ENCODE measurements at regions not wholly inside any gene's neighbourhood (a gene's known extent, or its start where the extent isn't known, plus 50 kb on each side); places are given as distances from the start of the nearest gene placed in this dataset.
A peak's percentile ranks its signal among the peaks of the same experiment; 100 is the strongest.

DNA sequence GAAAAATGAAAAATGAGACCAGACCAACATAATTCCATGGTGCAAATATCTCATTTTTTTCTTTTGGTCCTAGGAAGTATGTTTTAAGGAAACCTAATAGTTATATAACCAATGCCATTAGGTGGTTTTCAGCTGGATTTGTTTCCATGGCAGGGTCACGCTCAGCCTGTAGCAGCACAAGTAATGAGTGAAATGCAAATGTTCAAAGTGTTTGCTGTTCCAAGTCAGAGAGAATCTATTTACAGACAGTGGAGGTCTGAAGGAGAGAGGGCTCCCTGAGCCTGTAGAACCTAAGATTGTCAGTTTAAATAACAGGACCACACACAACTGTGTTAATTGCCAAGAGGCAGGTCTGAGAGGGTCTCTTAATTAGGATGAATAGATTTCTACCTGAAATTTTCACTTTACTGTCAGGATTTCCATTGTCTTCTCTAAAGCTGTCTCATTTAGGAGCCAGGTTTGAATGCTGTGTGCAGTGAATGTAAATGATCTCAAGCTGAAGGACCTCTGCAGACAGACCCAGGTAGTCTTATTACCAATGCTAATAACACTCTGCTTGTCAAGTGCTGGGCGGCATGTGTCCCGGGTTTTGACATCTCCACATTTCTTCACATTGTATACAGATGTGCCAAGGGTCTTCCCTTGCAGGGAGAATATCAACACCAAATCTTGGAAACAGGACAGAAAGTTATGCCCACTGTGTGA lies 317.3 kb upstream of the NECTIN3 start:
- peak; percentile 1 for DNase-seq (ENCODE audit: low spot score)

DNA sequence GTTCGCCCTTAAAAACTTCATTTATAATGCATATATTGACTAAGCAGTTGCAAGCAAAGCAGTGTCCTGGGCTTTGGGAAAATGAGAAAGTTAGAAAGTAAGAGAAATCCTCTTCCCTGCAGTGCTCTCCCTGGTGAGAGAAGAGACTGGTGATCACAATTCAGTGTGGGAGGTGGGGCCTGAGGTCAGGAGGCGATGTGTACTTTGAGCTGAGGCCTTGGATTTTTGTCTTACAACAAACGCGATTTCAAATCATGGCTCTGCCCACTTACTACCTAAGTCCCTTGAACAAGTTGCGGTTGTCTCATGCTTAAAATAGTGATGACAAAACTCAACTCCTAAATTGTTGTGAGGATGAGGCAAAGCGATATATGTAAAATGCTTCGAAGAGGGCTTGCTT lies 316.3 kb upstream of the NECTIN3 start:
- no peak for DNase-seq (ENCODE audit: low spot score)

DNA sequence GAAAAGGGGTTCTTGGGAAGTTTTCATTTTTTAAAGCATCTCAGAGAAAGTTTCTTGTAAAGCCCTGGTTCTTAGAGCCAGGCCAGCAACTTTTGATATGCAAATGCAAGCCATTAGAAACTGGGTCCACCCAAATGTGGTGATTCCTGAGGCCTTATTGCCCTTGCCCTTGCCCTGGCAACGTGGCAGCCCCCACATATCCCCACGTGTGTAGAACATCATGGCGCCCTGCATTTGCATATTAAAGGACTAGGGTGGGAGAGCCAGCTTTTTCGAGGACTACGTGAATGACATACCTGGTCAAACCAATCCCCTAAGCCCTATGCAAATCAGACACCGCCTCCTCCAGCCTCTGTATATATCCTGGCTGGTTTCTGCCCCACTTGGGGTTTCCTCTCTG lies 314.9 kb upstream of the NECTIN3 start:
- no peak for DNase-seq (ENCODE audit: low spot score)

DNA sequence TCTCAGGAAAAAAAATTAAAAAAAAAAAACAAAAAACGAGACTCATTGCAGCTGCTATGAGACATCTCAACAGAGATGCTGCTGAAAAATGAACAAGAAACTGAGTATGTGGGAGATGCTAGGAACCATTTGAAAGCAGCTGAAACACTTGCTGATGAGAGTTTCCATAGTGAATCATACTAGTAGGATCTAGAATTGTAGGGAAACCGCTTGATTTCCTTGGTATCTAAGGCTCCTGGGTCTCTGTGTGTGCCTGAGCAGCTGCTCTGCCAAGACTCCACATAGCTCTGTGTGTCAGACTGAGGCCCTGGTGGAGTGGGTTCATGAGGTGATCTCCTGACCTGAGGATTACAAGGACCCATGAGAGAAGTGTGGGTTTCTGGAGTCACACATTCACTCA lies 313.4 kb upstream of the NECTIN3 start:
- DNase-seq (ENCODE audit: low spot score): no peak

DNA sequence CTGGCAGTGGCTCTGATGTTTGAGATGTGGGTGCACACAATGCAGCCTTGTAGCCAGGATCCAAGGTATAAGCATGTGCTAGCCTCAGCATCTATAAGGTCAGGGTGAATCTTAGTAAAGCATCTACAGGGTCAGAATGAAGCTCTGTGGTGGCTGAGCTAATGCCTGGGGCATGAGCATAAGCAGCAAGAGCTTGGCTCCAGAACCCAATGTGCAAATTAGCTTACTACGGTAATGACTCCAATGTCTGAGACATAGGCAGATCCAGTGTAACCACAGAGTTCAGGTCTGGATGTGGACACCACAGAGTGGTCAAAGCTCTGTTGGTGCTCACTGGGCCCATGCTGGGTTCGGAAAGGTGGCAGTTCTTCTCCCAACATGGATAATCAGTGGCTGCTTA lies 304.5 kb upstream of the NECTIN3 start:
- DNase-seq (ENCODE audit: low spot score): no peak

DNA sequence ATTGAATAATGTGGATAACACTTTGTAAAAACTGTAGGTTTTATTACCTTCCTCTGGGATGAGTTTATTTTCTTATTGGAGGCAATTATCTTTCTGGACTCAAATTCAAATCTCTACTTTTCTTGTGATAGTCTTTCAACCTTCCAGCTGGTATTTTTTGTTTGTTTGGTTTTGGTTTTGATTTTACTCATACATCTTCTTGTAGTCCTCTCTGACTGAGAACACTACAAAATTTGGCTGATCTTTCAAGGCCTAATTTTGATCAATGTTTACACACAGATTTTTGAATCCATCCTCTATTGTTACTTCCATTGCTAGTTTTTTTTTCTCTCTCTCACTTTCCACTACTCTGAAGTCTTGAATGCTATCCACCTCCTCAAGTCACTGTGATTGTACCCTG lies 303.8 kb upstream of the NECTIN3 start:
- no peak for DNase-seq (ENCODE audit: low spot score)

DNA sequence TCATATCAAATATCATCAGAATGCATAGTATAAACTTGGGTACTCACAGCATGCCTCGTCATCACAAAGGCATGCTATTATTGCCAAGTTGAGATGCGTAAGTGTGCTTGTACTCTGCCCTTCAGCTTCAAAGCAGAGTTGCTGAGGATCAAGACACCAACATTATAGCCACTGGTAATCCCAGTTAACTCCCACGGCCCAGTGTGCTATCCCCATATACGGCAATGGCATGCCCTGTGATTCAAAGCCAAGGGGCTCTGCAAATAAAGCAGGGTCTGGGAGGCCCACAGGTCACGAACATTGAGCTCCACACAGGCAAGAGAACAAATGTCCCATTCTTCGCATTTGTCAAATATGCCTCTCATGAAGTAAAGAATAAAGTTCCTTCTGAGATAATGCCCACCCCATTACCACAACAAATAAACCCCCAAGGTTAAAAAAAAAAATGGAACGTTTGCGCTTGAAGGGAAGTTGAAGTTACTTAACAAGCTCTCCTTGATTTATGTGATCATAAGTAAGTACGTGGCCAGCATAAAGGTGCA lies 298.1 kb upstream of the NECTIN3 start:
- no peak for DNase-seq (ENCODE audit: low spot score)

DNA sequence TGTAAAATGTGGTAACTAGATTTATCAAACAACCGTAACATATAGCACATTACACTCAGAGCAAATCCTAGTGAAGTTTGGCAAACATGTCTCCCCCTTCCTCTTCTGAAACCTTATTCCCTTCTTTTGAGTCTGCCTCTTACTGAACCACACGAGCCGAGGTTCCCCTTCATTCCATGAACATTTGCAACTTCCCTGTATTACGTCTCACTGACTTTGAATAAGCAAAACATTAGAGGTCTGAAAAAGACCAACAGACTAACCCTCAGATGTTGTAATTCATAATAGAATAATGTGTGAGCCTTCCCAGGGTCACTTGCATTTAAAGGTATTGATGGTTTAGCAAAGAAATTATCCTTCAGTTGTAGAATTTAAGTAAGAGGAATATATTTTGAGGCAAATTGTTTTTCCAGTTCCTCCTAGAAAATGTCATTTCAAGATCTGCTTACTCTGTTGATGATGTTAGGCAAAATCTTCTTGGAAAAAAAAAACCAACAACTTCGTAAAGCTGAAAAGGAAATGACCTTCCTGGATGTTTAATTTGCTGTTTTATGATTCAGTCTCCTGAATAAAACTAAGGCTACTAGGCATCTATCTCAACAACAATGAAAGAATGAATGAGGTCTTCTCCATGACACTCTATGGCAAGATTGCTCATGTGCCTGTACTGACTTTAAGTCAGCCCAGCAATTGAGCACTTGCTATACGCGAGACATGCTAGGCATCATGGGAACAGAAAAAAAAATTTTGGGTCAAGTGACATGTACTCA lies 296.9 kb upstream of the NECTIN3 start:
- DNase-seq (ENCODE audit: low spot score): no peak

DNA sequence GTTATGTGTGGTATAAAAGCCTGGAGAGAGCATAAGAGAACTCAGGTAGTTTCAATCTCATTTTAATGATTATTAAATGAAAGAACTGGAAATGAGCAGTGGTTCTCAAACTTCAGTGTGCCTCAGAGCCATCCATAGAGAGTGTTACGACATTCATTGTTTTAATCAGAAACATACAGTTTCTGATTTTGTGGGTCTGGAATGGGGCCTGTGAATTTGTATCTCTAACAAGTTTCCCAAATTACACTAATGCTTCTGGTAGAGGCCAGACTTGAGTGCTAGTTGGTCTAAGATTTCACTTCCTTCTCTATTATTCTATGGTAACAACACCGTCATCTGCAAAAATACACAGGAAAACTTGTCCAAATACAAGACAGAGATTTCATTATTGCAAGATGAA lies 292.0 kb upstream of the NECTIN3 start:
- no peak for DNase-seq (ENCODE audit: low spot score)

DNA sequence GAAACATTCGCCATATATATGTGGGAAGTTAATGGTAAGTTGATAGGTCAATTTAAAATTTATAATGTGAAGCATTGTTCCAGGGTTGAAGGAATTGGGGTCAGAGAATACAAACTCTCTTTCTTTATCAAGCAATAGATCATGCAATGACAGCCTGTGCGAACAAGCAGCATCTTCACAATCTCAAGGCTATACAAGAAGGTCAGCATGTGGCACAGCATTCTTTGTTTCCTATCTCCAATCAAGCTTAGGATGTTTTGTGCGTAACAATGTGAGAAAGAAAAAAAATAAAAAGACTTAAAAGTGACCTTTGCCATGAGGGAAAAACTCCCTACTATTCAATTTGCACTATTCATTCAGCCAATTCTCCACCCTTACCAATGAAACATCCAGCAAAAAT lies 288.1 kb upstream of the NECTIN3 start:
- DNase-seq (ENCODE audit: low spot score): no peak

DNA sequence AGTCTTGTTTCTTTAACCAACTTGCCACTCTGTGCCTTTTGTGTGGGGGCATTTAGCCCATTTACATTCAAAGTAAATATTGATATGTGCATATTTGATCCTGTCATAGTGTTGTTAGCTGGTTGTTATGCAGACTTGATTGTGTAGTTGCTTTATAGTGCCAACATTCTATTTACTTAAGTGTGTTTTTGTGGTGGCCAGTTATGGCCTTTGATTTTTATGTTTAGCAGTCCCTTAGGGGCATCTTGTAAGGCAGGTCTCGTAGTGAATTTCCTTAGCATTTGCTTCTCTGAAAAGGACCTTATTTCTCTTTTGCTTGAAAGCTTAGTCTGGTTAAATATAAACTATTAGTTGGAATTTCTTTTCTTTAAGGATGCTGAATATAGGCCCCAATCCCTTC lies 282.8 kb upstream of the NECTIN3 start:
- DNase-seq (ENCODE audit: low spot score): no peak

DNA sequence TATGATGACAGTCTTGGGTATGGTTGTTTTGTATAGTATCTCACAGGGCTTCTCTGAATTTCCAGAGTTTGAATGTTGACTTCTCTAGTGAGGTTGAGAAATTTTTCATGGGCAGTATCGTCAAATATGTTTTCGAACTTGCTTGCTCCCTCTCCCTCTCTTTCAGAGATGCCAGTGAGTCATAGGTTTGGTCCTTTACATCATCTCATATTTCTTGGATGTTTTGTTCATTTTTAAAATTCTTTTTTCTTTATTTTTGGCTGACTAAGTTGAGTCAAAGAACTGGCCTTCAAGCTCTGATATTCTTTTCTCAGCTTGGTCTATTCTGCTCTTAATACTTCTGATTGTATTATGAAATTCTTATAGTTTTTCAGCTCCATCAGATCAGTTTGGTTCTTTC lies 282.3 kb upstream of the NECTIN3 start:
- no peak for DNase-seq (ENCODE audit: low spot score)

DNA sequence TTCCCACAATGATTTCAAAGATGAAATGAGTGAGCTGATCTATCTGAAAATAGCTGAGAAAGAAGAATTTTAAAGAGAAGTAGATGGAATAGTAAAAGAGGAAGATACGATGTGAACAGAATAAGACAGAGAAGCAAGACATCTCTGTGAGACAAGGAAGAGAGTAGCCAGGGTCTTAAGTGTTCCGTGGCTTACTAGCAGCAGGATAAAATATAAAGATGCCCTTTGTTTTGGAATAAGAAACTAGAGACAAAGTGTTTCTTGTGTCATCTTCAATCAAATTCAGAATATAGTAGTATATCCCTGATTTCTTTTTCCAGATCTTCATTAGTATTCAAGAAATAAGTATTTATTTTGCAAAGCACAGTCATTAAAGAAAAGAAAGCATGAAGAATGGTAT lies 281.0 kb upstream of the NECTIN3 start:
- DNase-seq (ENCODE audit: low spot score): no peak

DNA sequence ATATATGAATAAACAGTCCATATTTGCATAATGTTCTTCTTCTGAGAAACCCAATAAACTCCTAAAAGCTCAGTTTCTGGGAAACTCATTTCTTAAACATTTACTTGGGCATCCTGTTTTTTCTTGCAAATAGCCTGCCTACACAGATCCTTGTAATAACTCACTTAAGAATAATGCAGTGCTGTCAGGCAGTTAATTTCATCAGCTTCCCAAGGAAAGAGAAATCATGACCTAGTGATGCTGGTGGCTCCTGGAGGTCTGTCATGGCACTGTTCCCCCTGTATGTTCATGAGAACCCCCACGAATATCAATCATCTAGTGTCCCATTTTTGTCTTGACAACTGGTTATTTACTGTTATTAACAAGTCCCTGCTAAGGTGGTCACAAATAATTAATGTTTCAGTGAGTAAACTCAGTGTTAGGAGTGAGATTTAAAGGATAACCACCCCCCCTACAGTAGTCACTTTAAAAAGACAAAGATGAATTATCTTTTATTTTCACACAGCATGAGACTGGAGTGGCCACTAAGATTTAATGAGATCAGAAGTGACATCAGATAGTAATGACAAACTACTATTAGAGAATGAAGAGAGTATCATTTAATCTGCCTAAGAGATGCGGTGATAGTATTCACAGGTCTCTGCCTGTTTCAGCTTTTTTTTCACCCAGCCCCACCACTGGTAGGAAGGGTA lies 279.5 kb upstream of the NECTIN3 start:
- no peak for DNase-seq (ENCODE audit: low spot score)

DNA sequence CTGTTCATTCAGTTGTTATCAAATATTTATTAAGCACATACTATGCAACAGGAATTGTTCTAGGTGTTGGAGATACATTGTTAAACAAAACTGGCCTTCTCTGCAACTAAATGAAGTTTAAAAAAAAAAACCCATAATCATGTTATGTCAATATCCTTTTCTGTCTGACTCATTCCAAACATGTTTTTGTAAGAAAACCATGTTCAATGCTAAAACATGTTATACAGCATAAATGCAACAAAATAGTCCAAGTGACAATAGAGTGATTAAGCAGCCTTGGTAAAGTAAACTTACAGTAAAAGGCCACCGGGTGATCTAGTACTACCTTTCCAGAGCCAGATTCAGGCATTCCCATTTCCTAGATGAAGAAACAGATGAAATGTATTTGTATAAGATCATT lies 278.0 kb upstream of the NECTIN3 start:
- DNase-seq (ENCODE audit: low spot score): no peak

DNA sequence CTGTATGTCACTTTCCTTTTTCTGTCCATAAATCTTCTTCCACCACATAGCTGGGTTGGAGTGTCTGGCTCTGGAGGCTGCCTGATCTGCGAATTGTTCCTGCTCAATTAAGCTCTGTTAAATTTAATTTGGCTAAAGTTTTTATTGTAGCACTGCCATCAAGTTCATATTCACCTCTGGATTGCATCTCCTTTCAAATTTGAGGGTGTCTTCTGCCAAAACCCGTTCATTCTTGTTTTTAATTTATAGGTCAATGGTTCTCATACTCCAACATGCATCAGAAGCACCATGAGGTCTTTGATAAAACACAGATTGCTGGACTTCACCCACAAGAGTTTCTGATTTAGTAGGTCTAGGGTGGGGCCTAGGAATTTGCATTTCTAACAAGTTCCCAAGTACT lies 276.5 kb upstream of the NECTIN3 start:
- no peak for DNase-seq (ENCODE audit: low spot score)

DNA sequence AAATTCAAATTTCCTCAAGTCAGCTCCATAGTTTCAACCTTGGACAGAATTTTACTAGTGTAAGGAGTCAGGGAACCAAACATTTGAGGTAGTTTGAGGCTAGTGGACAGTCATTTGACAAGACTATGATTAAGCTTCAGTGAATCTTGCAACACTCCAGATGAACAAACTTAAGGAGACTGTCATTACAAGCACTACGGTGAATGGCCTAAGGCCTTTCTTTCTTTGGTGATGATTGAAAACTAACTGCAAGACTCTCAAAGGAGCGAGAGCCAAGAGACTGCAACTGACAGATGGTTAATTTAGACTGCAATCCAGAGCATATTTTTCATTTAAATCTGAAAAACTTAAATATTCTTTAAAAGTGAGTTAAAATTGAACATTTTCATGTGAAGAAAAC lies 272.3 kb upstream of the NECTIN3 start:
- no peak for DNase-seq (ENCODE audit: low spot score)

DNA sequence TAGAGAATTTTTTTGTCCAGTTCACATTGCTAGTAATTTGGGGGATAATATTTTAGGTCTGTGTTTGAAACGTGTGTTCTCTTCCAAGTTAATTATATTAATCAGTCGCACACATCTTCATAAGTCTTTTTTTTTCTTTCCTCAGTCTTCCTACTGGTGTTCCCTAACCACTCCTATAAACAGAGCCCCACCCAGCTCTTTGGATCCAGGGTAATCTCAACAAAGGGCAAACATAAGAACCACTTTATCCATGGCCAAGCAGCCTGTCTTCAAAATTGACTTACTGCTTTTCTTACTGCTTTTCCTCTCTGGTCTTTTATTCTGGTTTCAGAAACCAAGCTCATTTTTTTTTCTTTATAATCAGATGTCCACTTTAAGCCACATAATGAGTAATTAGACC lies 266.8 kb upstream of the NECTIN3 start:
- no peak for DNase-seq (ENCODE audit: low spot score)

DNA sequence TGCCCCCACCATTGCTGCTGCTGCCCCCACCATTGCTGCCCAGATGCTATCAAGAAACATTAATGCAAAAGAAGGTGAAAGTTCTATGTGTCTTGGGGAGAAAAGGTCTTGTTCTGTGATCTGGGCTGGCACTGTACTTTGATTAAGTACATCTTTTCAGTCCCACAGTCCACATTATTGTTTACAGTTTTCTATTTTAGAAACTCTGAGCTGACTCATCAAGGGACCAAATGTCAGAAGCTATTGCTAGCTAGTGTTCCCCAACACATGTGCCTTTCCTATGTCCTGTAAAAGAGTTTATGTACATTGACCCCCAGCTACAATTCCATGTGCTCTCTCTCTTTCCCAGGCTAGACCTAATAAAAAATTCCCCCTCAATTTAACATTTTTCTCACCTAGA lies 264.7 kb upstream of the NECTIN3 start:
- no peak for DNase-seq (ENCODE audit: low spot score)

DNA sequence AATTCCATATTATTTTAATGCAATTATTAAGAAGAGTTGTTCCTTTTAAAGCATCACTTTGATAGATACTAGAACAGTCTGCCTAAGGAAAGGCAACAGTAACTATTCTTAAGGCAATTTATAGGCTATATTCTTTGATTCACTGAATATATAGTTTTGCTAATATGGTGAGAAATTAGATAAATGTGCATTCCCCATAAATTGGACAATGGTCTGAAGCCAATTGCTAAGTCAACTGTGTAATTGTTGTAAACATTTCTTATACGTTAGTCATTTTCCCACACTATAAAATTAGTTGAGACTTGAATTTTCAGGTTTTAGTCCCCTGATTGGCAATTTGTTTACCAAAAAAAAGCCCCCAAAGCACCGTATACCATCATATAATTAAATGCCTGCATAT lies 263.0 kb upstream of the NECTIN3 start:
- DNase-seq (ENCODE audit: low spot score): no peak

DNA sequence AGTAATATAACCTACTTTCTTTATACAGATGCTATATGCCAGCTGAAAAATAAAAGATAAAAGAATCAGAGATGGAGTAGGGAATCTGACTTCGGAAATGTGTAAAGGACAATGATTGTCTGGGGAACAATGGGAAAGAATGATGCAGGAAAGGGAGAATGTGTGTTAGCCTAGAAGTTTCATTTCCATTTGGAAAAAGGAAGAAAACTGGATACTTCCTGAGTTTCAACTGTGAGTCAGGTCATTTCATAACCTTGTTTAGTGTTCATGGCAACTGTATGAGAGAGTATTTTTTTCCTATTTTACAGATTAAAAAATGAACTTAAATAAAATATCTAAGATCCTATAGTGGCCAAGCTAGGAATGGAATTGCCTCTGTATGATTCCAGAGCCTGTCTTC lies 261.3 kb upstream of the NECTIN3 start:
- no peak for DNase-seq (ENCODE audit: low spot score)

DNA sequence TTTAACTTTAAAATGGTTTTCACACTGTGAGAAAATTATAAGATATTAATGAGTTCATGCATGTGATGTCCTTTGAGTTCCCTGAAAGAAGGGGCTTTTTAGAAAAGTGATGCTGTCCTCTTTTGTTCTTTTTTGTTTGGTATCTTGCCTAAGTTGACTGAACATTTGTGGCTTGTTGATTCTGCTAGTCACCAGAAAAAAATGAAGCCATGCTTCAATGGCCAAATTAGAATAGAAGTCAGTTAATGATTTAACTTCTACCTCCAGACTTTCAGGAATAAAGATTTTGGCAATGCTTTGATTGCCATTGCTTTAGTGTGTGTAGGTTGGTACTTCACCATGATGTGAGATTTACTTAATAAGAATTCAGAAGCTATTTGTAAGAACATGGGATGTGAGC lies 260.6 kb upstream of the NECTIN3 start:
- DNase-seq (ENCODE audit: low spot score): no peak

DNA sequence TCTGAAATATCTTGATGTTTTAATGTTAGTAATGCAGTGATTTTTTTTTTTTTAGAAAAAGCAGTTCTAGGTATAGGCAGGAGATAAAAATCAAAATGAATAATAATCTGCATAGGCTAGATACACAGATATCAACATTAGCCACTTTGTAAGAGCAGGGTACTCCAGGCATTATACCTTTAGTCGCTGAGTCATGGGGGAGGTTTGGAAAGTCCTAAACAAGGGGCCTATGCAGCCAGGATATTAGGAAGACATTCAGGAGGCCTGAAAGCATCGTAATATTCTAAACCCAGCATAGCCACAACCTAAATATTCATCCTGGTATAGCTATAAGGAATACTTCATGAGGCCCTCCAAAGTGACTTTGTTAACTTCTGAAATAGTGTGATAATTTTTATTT lies 258.1 kb upstream of the NECTIN3 start:
- DNase-seq (ENCODE audit: low spot score): no peak
